ENCODE measurements at regions not wholly inside any gene's neighbourhood (a gene's known extent, or its start where the extent isn't known, plus 50 kb on each side); places are given as distances from the start of the nearest gene placed in this dataset.

DNA sequence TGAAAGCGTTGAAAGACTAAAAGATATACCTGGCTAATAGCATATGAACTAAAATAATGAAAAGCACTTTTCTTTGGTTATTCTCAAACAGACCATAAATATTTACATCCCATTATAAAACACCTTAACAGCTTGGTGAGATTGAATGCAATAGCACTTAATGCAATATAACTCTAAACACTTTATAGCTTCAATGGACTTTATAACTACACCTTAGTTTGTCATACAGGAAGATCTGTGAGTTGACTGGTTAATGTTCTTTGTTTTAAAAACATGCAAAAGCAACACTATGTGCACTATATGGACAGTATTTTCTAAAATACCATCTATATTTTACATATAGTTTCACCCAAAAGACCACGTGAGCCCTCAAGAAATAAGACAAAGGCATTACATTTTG is 353.3 kb upstream of the ACVR2A start:
- H3K9ac ChIP-seq (ENCODE audit: low read depth in 1 of 3, low read length in 3 of 3): no peak overlapping the region
- H3K36me3 ChIP-seq (ENCODE audit: control insufficient read depth in 3 of 3, insufficient read depth in 3 of 3, low read length in 3 of 3): no peaks in the 10 kb centered on the region
- H3K4me1 ChIP-seq (ENCODE audit: control insufficient read depth in 3 of 3, insufficient read depth in 3 of 3, low read length in 3 of 3): peaks cover 0 to 2% (median 0%) of the 10 kb centered on the region in 3 donors
- no peaks in the 10 kb centered on the region for H3K9me3 ChIP-seq (ENCODE audit: control insufficient read depth in 3 of 3, low read length in 3 of 3)
- no peak overlapping the region for H3K4me3 ChIP-seq (ENCODE audit: low read length in 3 of 3)
- no peak overlapping the region for H3K27ac ChIP-seq (ENCODE audit: low read depth, low read length)
- no peaks in the 10 kb centered on the region for H3K27me3 ChIP-seq (ENCODE audit: control insufficient read depth in 3 of 3, insufficient read depth in 3 of 3, low read length in 3 of 3)

DNA sequence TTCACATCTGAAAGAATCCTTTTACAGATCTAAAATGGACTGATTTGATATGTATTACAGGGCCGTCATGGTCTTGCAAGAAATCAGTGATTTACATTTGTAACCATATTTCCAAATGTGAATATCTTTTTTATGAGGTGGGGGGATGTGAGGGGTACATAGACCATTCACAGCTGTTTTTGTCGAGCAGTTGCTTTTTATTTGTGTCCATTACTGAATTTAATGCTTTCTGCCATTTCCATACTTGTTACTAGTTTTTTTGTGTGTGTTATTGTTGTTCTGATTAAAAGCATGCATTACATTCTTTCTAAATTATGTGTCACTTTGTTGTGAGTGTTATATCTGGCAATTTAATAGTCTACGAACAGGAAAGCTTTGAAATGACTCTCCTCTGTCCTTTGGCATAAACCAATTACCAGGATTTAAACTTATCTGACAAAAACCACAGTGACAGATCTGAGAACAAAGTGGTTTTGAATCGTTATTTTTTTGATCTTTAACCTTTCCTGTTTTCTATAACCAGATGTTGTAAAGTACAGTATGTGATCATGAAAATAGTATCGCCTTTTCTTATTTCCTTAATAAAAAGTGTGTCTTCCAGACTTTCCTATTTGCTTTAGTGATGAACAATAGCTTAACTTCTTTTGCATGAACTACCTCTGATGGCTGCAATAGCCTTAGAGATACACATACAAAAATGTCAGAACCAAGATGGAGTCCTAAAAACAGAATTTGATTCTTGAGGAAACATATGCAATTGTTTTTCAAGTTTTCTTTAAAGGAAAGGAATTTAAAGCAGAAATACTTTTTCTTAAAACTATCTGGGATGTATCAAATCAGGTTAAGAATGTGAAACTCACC is 354.2 kb upstream of the ACVR2A start:
- Histone ChIP-seq H3K27me3 (ENCODE audit: control insufficient read depth in 3 of 3, insufficient read depth in 3 of 3, low read length in 3 of 3) (no peaks in the 10 kb centered on the region), H3K4me1 (ENCODE audit: control insufficient read depth in 3 of 3, insufficient read depth in 3 of 3, low read length in 3 of 3) (peaks cover 0 to 2% (median 0%) of the 10 kb centered on the region in 3 donors), H3K9me3 (ENCODE audit: control insufficient read depth in 3 of 3, low read length in 3 of 3) (no peaks in the 10 kb centered on the region), H3K27ac (ENCODE audit: low read depth, low read length) (no peak overlapping the region), H3K36me3 (ENCODE audit: control insufficient read depth in 3 of 3, insufficient read depth in 3 of 3, low read length in 3 of 3) (no peaks in the 10 kb centered on the region), H3K4me3 (ENCODE audit: low read length in 3 of 3) (no peak overlapping the region), H3K9ac (ENCODE audit: low read depth in 1 of 3, low read length in 3 of 3) (no peak overlapping the region)

DNA sequence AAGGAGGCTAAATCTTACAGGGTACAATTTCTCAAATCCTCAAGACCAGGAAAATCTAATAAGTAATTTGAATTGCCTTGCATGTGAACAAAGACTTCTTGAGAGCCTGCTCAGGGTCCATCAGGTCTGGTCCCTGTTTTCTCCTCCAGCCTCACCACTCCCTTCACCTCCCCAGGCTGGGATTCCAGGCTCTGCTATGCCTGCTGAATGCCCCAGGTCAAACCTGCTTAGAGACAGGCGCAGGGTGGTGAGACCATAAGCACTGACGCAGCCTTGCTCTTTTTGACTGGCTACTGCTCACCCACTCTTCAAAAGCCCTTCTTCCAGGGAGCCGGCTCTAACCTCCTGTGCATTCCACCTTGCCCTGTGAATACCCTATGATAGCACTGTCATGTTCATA is 356.4 kb upstream of the ACVR2A start:
- no peak overlapping the region for H3K4me3 ChIP-seq (ENCODE audit: low read length in 3 of 3)
- H3K4me1 ChIP-seq (ENCODE audit: control insufficient read depth in 3 of 3, insufficient read depth in 3 of 3, low read length in 3 of 3): peaks cover 0 to 2% (median under 1%) of the 10 kb centered on the region in 3 donors
- H3K27me3 ChIP-seq (ENCODE audit: control insufficient read depth in 3 of 3, insufficient read depth in 3 of 3, low read length in 3 of 3): no peaks in the 10 kb centered on the region
- no peaks in the 10 kb centered on the region for H3K9me3 ChIP-seq (ENCODE audit: control insufficient read depth in 3 of 3, low read length in 3 of 3)
- H3K27ac ChIP-seq (ENCODE audit: low read depth, low read length): no peak overlapping the region
- H3K9ac ChIP-seq (ENCODE audit: low read depth in 1 of 3, low read length in 3 of 3): no peak overlapping the region
- H3K36me3 ChIP-seq (ENCODE audit: control insufficient read depth in 3 of 3, insufficient read depth in 3 of 3, low read length in 3 of 3): no peaks in the 10 kb centered on the region

DNA sequence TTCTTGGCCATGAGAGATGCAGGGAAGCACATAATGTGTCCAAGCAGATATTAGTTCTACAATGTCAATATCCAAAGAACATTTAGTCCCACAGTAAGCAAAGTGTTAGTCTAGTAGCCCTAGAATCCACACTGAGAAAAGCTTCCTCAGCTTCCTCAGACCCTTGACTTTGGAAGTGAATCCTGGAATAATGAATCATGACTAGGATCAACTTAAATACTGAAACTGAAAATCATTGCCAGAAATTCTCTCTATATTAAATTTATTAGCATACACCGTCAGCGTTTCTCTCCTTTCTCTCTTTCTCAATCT is 356.9 kb upstream of the ACVR2A start:
- H3K27me3 ChIP-seq (ENCODE audit: control insufficient read depth in 3 of 3, insufficient read depth in 3 of 3, low read length in 3 of 3): no peaks in the 10 kb centered on the region
- no peaks in the 10 kb centered on the region for H3K9me3 ChIP-seq (ENCODE audit: control insufficient read depth in 3 of 3, low read length in 3 of 3)
- no peak overlapping the region for H3K4me3 ChIP-seq (ENCODE audit: low read length in 3 of 3)
- H3K36me3 ChIP-seq (ENCODE audit: control insufficient read depth in 3 of 3, insufficient read depth in 3 of 3, low read length in 3 of 3): no peaks in the 10 kb centered on the region
- H3K9ac ChIP-seq (ENCODE audit: low read depth in 1 of 3, low read length in 3 of 3): no peak overlapping the region
- peaks cover 0 to 3% (median 2%) of the 10 kb centered on the region in 3 donors for H3K4me1 ChIP-seq (ENCODE audit: control insufficient read depth in 3 of 3, insufficient read depth in 3 of 3, low read length in 3 of 3)
- H3K27ac ChIP-seq (ENCODE audit: low read depth, low read length): no peak overlapping the region

DNA sequence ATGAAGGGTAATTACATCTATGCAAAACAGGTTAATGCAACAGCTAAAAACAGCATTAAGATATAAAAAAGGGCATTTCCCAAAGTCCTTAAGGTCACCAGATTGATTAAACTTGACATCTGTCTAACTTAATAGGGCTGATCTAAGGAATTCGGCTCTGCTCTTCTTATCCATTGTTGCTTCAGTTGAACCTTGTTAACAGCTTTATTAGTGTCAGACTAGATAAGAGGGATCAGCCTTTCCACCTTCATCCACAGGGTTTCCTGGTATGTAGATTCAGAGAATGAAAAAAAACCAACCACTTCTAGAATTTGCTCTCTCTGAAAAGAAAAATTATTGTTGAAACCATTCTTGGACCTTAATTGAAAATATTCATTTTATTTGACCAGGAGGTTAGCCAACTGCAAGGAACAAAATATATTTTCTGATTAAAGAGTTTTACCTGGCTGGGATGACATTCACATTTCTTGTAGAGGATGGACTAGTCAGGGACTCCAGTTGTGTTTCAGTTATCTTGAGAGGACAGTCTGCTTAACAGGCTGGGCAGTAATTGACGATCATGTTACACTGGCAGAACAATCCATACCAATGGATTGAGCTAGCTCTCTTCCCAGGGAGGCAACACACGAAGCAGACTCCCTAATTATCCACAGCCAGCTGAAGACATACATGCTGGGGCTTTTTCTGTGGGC is 357.4 kb upstream of the ACVR2A start:
- no peak overlapping the region for H3K4me3 ChIP-seq (ENCODE audit: low read length in 3 of 3)
- no peaks in the 10 kb centered on the region for H3K36me3 ChIP-seq (ENCODE audit: control insufficient read depth in 3 of 3, insufficient read depth in 3 of 3, low read length in 3 of 3)
- H3K27ac ChIP-seq (ENCODE audit: low read depth, low read length): no peak overlapping the region
- no peaks in the 10 kb centered on the region for H3K27me3 ChIP-seq (ENCODE audit: control insufficient read depth in 3 of 3, insufficient read depth in 3 of 3, low read length in 3 of 3)
- no peaks in the 10 kb centered on the region for H3K9me3 ChIP-seq (ENCODE audit: control insufficient read depth in 3 of 3, low read length in 3 of 3)
- peaks cover 0 to 3% (median 2%) of the 10 kb centered on the region in 3 donors for H3K4me1 ChIP-seq (ENCODE audit: control insufficient read depth in 3 of 3, insufficient read depth in 3 of 3, low read length in 3 of 3)
- H3K9ac ChIP-seq (ENCODE audit: low read depth in 1 of 3, low read length in 3 of 3): no peak overlapping the region

DNA sequence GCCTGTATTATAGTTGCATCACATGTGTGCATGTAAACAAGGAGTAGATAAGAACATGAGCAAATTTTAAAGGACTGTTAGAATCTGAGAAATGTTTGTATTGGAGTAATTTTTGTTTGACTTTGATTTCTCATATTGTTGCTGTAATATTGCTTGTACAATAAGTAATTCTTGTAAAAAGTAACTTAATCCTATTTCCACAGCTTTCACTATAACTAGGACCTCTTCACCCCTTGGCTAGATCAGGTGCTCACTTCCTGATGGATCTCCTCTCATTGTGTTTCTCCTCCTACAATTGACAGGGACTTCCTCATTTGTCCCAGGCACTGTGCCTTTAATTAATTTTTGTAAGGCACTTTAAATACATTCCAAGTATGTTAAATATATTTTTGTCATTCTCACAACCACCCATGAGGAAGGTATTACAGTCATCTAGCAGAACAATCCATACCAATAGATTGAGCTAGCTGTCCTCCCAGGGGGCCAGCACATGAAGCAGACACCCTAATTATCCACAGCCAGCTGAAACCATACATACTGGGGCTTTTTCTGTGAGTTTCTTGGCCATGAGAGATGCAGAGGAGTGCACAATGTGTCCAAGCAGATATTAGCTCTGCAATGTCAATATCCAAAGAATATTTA is 359.5 kb upstream of the ACVR2A start:
- no peaks in the 10 kb centered on the region for H3K27me3 ChIP-seq (ENCODE audit: control insufficient read depth in 3 of 3, insufficient read depth in 3 of 3, low read length in 3 of 3)
- H3K36me3 ChIP-seq (ENCODE audit: control insufficient read depth in 3 of 3, insufficient read depth in 3 of 3, low read length in 3 of 3): no peaks in the 10 kb centered on the region
- H3K4me1 ChIP-seq (ENCODE audit: control insufficient read depth in 3 of 3, insufficient read depth in 3 of 3, low read length in 3 of 3): peaks cover 2 to 3% (median 3%) of the 10 kb centered on the region in 3 donors
- H3K27ac ChIP-seq (ENCODE audit: low read depth, low read length): no peak overlapping the region
- H3K4me3 ChIP-seq (ENCODE audit: low read length in 3 of 3): no peak overlapping the region
- no peak overlapping the region for H3K9ac ChIP-seq (ENCODE audit: low read depth in 1 of 3, low read length in 3 of 3)
- no peaks in the 10 kb centered on the region for H3K9me3 ChIP-seq (ENCODE audit: control insufficient read depth in 3 of 3, low read length in 3 of 3)

DNA sequence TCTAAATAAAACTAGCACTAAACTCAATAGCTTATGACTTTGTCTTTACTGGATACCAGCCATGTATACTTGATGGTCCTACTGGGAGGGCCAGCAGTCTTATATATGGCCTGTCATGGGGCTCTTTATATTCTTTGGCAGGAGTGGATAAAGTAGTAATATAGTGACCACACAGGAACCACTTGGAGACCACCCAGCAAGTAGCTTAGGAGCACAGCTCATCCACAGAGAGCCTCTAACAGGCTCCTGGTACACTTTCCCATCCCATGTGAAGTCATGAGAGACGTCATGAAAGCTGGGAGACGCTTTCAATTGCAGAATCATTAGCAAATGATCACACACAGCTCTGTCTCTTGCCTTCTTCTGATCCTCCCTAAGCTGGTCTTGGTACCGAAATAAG is 360.9 kb upstream of the ACVR2A start:
- H3K27ac ChIP-seq (ENCODE audit: low read depth, low read length): no peak overlapping the region

DNA sequence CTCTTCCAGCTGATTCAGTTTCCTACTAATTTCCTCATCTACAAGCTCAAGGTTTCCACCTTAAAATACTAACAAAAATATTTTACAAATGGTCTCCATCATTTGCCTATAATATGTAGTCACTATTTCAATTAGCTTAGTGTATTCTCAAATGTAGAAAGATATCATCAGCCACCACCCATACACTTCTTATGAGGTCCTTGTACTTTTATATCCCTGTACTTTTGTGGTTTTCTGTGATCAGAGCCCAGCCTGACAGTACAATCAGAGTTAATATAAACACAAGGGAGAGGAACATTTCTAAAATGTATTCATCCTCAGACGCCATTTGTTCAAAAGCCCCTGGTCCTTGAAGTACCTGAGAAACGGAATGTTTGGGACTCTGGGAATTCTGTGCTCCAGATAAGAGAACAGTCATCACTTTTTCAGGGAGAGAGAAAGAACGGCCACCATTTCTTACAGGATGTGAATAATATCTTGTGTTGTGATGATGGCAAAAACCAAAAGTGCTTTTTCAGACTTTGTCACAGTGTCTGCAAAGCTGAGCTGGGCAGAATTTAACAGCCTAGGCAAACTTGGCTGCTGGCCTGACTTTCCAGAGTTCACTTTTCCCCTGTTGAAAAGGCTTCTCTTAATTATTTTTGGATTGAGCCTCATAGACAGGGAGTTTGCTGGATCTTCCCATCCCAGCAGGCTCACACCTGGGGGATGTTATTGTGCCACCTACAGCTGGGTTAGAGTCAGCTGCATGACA is 361.7 kb upstream of the ACVR2A start:
- H3K9me3 ChIP-seq (ENCODE audit: control insufficient read depth in 3 of 3, low read length in 3 of 3): no peaks in the 10 kb centered on the region
- peaks cover 2 to 3% (median 3%) of the 10 kb centered on the region in 3 donors for H3K4me1 ChIP-seq (ENCODE audit: control insufficient read depth in 3 of 3, insufficient read depth in 3 of 3, low read length in 3 of 3)
- H3K27me3 ChIP-seq (ENCODE audit: control insufficient read depth in 3 of 3, insufficient read depth in 3 of 3, low read length in 3 of 3): no peaks in the 10 kb centered on the region
- H3K4me3 ChIP-seq (ENCODE audit: low read length in 3 of 3): no peak overlapping the region
- no peak overlapping the region for H3K27ac ChIP-seq (ENCODE audit: low read depth, low read length)
- no peak overlapping the region for H3K9ac ChIP-seq (ENCODE audit: low read depth in 1 of 3, low read length in 3 of 3)
- no peaks in the 10 kb centered on the region for H3K36me3 ChIP-seq (ENCODE audit: control insufficient read depth in 3 of 3, insufficient read depth in 3 of 3, low read length in 3 of 3)

More for the DNA sequence above, 360.9 kb upstream of the ACVR2A start:
- Histone ChIP-seq H3K27me3 (ENCODE audit: control insufficient read depth in 3 of 3, insufficient read depth in 3 of 3, low read length in 3 of 3) (no peaks in the 10 kb centered on the region), H3K4me1 (ENCODE audit: control insufficient read depth in 3 of 3, insufficient read depth in 3 of 3, low read length in 3 of 3) (peaks cover 2 to 3% (median 3%) of the 10 kb centered on the region in 3 donors), H3K36me3 (ENCODE audit: control insufficient read depth in 3 of 3, insufficient read depth in 3 of 3, low read length in 3 of 3) (no peaks in the 10 kb centered on the region), H3K9ac (ENCODE audit: low read depth in 1 of 3, low read length in 3 of 3) (no peak overlapping the region), H3K9me3 (ENCODE audit: control insufficient read depth in 3 of 3, low read length in 3 of 3) (no peaks in the 10 kb centered on the region), H3K4me3 (ENCODE audit: low read length in 3 of 3) (no peak overlapping the region)

DNA sequence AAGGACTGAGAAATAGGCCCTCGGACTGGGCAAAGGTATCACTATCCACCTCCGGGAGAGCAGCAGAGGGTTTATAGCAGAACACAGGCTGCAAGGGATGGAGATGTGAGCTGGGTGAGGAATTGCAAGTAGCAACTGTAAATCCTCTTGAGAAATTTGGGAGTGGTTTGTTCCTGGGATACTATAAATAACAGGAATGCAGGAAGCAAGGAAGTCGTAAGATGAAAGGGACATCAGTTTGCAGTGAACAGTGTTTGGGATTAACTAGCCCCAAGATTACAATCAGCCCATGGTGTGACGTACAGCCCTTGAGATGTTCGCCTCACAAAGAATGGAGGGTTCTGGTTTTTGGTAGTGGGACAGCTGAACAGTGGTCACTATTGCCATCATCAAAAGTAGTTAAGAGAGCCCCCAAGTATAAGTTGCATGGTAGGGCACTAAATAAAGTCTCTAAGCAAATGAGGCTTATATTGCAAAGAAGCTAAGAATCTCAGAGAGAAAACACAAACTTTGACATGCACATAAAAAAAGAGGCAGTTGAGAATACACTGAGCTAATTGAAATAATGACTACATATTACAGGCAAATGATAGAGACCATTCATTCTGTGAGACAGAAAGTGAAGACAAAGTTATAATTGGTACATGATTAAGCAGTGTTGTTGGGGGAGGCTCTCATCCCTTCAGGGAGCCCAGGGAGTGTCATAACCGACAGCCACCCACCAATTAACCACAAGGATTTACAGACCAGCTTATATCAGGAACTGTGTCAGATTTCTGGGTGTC is 362.5 kb upstream of the ACVR2A start:
- Histone ChIP-seq H3K4me3 (ENCODE audit: low read length in 3 of 3) (no peak overlapping the region), H3K27ac (ENCODE audit: low read depth, low read length) (no peak overlapping the region), H3K9me3 (ENCODE audit: control insufficient read depth in 3 of 3, low read length in 3 of 3) (no peaks in the 10 kb centered on the region), H3K36me3 (ENCODE audit: control insufficient read depth in 3 of 3, insufficient read depth in 3 of 3, low read length in 3 of 3) (no peaks in the 10 kb centered on the region), H3K4me1 (ENCODE audit: control insufficient read depth in 3 of 3, insufficient read depth in 3 of 3, low read length in 3 of 3) (peaks cover 0 to 3% (median 3%) of the 10 kb centered on the region in 3 donors), H3K9ac (ENCODE audit: low read depth in 1 of 3, low read length in 3 of 3) (no peak overlapping the region), H3K27me3 (ENCODE audit: control insufficient read depth in 3 of 3, insufficient read depth in 3 of 3, low read length in 3 of 3) (no peaks in the 10 kb centered on the region)

Data from skeletal muscle tissue (tissue), 3 donors.